ENCODE measurements at regions not wholly inside any gene's neighbourhood (a gene's known extent, or its start where the extent isn't known, plus 50 kb on each side); places are given as distances from the start of the nearest gene placed in this dataset.
A peak's percentile ranks its signal among the peaks of the same experiment; 100 is the strongest.

GRCh38 chr11:109984634-109985289 lies 108.4 kb upstream of the ZC3H12C start:
- H3K27ac ChIP-seq = peak overlapping the region in 4 of 21 experiments; percentile 3 to 54 (median 22)

GRCh38 chr11:109986488-109986887 lies 106.7 kb upstream of the ZC3H12C start:
- H3K27ac ChIP-seq = no peak overlapping the region
- H3K4me3 ChIP-seq = no peak overlapping the region

More at GRCh38 chr11:109984634-109985289, 108.4 kb upstream of the ZC3H12C start:
- no peak overlapping the region for H3K4me3 ChIP-seq

- H3K4me3 ChIP-seq = no peak overlapping the region
- no peak overlapping the region for H3K27ac ChIP-seq
Observed at GRCh38 chr11:109991835-109992234, 101.4 kb upstream of the ZC3H12C start.

DNA sequence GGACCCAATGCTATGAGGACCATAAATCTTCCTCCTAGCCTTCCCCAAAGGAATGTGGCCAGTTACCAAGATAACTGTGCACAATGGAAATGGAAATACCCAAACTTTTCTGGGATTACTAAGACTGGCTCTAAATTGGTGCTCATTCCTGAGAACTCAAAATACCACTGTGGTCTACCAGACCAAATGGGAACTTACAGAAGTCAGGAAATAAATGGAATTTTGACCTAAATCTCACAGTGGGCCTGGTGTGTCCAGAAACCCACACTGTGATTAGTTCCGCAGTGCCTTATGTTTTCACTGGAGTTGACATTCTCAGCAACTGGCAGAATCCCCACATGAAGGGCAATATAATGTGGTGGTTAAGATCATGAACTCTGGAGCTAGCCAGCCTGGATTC lies 99.4 kb upstream of the ZC3H12C start:
- no peak overlapping the region for H3K27ac ChIP-seq
- H3K4me3 ChIP-seq = no peak overlapping the region

GRCh38 chr11:109994907-109995306 lies 98.3 kb upstream of the ZC3H12C start:
- no peak overlapping the region for H3K27ac ChIP-seq
- H3K4me3 ChIP-seq = no peak overlapping the region

- H3K4me3 ChIP-seq = no peak overlapping the region
- no peak overlapping the region for H3K27ac ChIP-seq
Observed at GRCh38 chr11:109996060-109996459, 97.1 kb upstream of the ZC3H12C start.

- Histone ChIP-seq H3K4me3 (no peak overlapping the region), H3K27ac (no peak overlapping the region)
Observed at GRCh38 chr11:109998921-109999320, 94.3 kb upstream of the ZC3H12C start.

DNA sequence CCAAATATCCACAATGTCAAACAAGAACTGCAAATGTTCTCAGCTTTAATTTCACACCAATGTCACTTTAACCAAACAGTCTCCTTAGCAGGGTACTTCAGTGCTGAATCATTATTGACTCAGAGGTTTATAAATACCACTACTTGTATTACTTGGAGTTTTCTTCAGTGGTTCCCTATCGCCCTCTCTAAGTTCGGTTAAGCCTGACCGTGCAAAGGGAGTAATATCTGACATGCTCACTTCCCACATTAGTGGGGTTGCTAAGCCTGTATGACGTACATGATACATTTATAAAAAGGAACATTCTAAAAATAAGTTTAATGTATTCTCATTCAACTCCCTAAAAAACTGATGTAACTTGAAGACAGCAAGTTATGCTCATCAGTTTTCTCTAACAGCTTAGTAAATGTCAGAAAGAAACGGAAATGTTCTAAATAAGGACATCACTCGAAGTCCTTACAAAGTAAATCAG lies 93.1 kb upstream of the ZC3H12C start:
- H3K4me3 ChIP-seq = no peak overlapping the region
- H3K27ac ChIP-seq = no peak overlapping the region

DNA sequence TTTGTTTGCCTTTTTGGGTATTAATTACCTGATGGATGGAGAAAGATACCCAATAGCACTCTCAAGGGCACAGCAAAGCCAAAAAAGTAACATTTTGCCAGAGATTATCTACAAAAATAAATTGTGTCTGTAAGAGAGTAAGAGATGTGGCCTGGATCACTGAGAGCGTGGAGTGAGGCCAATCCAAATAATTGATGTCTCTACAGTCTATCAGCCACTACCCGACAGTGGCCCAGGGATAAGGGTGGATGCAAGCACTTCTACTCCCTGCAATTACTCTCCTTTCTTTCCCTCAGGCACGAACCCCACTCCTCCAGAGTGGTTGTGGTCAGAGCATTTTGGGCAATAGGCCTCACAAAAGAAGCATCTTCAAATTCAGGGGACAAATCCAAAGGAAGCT lies 92.3 kb upstream of the ZC3H12C start:
- H3K4me3 ChIP-seq = no peak overlapping the region
- H3K27ac ChIP-seq = no peak overlapping the region

DNA sequence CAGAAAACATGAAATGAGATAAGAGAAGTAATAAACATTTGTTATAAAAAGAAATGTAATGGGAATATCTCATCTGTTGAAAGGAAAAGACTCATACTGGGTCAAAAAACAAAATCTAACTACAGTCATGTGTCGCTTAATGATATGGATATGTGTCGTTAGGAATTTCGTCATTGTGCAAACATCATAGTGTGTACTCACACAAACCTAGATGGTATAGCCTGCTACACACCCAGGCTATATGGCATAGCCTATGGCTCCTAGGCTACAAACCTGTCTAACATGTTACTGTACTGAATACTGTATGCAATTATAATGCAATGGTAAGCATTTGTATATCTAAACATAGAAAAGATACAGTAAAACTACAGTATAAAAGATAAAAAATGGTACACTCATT lies 89.8 kb upstream of the ZC3H12C start:
- no peak overlapping the region for H3K27ac ChIP-seq
- H3K4me3 ChIP-seq = no peak overlapping the region

DNA sequence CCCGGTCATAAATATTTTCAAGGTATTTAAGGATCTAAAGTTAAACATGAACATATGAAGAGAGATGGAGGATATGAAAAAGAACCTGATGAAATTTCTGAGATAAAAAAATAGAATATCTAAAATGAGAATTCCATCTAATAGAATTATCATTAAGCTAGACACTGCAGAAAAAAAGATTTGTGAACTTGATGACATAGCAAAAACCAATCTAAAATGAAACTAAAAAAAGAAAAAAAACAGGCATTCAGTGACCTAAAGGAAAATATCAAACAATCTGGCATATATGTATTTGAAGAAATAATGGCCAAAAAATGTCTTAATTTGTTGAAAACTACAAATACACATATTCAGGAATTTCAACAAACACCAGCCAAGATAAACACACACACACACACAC lies 81.6 kb upstream of the ZC3H12C start:
- Histone ChIP-seq H3K27ac (no peak overlapping the region), H3K4me3 (no peak overlapping the region)

GRCh38 chr11:110015695-110016094 lies 77.5 kb upstream of the ZC3H12C start:
- Histone ChIP-seq H3K4me3 (no peak overlapping the region), H3K27ac (no peak overlapping the region)

DNA sequence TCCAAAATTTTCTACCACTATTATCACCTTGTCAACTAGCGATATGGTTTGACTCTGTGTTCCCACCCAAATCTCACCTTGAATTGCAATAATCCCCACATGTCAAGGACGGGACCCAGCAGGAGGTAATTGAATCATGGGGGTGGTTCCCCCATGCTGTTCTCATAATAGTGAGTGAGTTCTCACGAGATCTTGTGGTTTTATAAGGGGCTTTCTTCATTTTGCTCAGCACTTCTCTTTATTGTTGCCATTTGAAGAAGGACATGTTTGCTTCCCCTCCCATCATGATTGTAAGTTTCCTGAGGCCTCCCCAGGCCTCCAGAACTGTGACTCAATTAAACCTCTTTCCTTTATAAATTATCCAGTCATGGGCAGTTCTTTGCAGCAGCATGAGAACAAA lies 73.5 kb upstream of the ZC3H12C start:
- Histone ChIP-seq H3K27ac (no peak overlapping the region), H3K4me3 (no peak overlapping the region)

- peak overlapping the region in 1 of 21 experiments; percentile 29 for H3K27ac ChIP-seq
- H3K4me3 ChIP-seq = no peak overlapping the region
Observed at GRCh38 chr11:110022548-110022947, 70.6 kb upstream of the ZC3H12C start.

DNA sequence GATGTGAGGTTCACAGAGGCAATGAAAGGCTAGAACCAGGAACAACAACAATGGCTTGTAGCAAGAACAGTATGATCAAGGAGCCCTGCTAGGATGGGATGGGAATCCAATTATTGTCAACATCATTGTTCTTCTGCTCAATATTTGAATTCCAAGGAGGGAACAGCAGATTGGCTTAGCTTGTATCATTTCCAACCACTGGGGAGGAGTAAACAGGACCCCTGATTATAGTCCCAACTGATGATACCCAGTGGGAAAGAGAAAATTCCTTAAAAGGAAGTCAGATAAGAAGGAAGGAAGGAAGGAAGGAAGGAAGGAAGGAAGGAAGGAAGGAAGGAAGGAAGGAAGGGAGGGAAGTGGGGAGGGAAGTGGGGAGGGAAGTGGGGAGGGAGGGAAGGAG lies 69.5 kb upstream of the ZC3H12C start:
- Histone ChIP-seq H3K4me3 (no peak overlapping the region), H3K27ac (no peak overlapping the region)

DNA sequence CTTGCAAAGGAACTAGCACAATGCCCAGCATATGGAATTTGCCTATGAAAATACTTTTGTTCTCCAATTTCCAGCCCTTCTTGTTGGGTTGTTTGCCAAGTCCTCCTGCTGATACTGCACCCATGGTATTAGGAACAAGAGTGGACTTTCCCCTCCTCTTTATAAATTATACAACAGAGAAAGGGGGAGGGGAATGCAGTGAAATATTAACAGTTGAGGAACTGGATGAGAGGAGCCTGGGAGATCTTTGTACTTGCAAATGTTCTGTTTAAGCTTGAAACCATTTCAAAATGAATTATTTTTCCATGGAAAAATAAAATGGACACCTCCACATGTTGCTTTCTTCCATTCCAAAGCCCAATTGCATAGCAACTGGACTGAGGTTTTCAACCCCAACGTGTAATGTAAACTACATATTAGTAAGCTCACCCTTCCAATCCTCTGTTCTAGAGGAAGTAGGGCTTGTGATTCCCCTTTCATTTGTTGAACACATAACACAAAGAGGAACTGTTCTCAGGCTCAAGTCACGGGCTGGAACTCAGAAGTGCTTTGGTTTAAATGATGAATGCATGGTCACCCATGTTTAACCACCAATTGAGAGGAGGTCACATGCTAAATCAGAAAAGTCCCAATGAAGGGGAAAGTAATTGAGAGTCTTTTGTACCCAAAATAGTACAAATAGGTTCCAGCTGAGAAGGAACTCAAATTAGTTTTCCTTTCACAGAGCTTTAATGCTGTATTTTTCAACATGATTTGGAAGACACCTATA lies 66.2 kb upstream of the ZC3H12C start:
- Histone ChIP-seq H3K27ac (peak overlapping the region in 1 of 21 experiments; percentile 21), H3K4me3 (no peak overlapping the region)

DNA sequence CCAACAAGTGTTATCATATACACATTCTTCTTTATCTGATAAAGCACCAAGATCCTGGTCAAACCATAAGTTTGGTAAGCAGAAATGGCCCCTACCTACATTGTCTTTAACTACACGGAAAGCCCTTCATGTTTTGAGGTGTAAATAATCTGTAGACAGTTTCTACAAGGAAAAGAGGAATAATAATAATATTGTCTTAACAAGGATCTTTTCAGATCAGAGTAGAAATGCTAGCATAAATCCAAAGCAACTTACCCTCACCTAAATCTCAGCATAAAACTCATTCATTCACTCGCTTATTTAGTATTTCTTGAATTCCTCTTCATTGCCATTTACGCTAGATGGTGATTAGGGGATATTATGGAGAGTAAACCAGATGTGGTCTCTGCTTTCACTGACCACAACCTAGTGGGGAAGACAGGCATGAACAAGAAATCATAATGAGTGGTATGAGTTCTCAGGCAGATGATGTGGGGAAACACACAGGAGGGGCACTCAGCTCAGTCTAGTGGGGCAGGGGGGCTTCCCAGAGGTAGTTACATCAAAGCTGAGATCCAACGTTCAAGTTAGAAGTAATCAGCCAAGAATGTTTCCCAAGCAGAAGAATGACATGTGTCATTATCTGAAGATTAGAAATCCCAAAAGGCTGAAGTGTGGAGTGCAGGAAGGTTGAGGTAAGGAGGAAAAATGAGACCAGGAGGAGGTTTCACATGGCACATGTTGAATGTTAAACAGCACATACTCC lies 65.4 kb upstream of the ZC3H12C start:
- Histone ChIP-seq H3K4me3 (no peak overlapping the region), H3K27ac (peak overlapping the region in 2 of 21 experiments; percentile 21 to 47)

DNA sequence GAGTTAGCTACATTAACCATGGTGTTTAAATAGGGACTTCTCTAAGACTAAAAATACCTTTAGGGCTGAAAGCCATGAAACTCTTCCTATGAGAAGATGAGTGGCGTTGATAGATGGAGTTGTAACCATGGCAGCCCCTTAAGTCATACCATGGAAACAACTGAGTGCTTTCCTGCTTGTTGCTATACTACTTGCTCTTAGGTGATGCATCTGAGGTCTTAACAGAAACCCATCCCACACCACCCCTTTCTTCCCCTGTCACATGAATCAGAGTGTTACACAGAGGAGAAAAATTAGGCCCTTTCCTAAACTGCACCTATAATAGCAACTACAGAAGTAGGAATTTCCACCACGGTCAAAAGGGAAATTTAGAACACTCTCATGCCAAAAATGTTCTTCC lies 64.3 kb upstream of the ZC3H12C start:
- peak overlapping the region in 1 of 21 experiments; percentile 2 for H3K27ac ChIP-seq
- H3K4me3 ChIP-seq = no peak overlapping the region

DNA sequence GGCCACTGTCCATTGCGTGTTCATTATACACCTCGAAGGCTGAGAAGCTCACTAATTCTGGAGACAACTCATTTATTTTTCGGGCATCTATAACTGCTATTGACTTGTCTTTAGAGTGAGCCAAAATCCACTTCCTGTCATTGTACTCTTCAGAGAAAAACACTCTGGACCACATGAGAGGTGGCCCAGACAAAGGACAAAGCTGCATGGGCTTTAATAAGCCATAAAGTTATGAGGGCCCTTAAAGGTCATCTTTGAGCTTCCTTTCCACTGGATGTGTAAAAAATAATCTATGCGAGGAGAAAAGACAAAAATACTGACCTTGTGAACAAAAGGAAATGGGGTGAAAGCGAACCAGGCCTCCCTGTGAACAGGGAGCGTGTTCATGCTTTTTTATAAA lies 63.5 kb upstream of the ZC3H12C start:
- peak overlapping the region in 1 of 21 experiments; percentile 7 for H3K27ac ChIP-seq
- no peak overlapping the region for H3K4me3 ChIP-seq

DNA sequence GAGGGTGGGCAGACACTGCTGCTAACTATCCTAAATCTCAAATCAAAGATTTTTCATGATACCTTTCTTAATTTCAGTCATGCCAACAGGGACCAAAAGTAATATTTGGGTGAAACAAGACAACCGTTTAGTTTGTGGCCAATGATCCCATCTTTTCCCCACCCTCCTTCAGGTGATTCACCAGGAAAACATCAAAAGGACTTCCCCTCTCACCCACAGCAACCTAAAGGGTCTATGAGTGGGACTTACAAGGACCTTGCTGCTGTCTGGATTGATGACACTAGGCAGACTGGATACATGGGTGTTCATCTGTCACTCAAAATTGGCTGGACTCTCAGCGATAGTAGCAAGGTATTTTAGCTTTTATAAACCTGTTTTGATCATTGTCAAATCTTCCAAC lies 62.0 kb upstream of the ZC3H12C start:
- H3K27ac ChIP-seq = no peak overlapping the region
- no peak overlapping the region for H3K4me3 ChIP-seq

GRCh38 chr11:110032259-110032658 lies 60.9 kb upstream of the ZC3H12C start:
- Histone ChIP-seq H3K27ac (no peak overlapping the region), H3K4me3 (no peak overlapping the region)

Measured in skin epidermis (tissue), 12 donors.